HepG2 (cell line): ENCODE measurements at regions not wholly inside any gene's neighbourhood (a gene's known extent, or its start where the extent isn't known, plus 50 kb on each side); places are given as distances from the start of the nearest gene placed in this dataset.
A peak's percentile ranks its signal among the peaks of the same experiment; 100 is the strongest.

Source experiments
- JUNB ChIP-seq: sonication (generic); formaldehyde crosslinking; IDR thresholded peaks from 2 replicates; pipeline ENCODE4 v1.8.0; 2022; ENCODE audit warnings: missing genetic modification reagents, mild to moderate bottlenecking, borderline replicate concordance
- KDM1A ChIP-seq: IDR thresholded peaks from 2 replicates; pipeline ENCODE4 v1.6.1; 2016; ENCODE audit warnings: missing compliant biosample characterization
- KDM6A ChIP-seq: IDR thresholded peaks from 2 replicates; pipeline ENCODE4 v1.6.1; 2016; ENCODE audit warnings: low read depth
- NFIC ChIP-seq: IDR thresholded peaks from 2 replicates; pipeline ENCODE4 v1.6.1; 2012; ENCODE audit warnings: mild to moderate bottlenecking, low read length, inconsistent platforms
- SOX5 ChIP-seq: IDR thresholded peaks from 2 replicates; pipeline ENCODE4 v1.6.1; 2016; ENCODE audit warnings: borderline replicate concordance
- ZNF124 ChIP-seq: sonication (generic); formaldehyde crosslinking; IDR thresholded peaks from 2 replicates; pipeline ENCODE4 v1.4.0; 2020; ENCODE audit warnings: missing genetic modification reagents
- ZNF331 ChIP-seq: sonication (generic); formaldehyde crosslinking; IDR thresholded peaks from 2 replicates; pipeline ENCODE4 v1.4.0; 2020; ENCODE audit warnings: missing genetic modification reagents
- ZNF367 ChIP-seq: sonication (generic); formaldehyde crosslinking; IDR thresholded peaks from 2 replicates; pipeline ENCODE4 v1.4.0; 2020; ENCODE audit warnings: missing genetic modification reagents, borderline replicate concordance
- TF ChIP-seq, protein P1 (sequence below): sonication (generic); formaldehyde crosslinking; IDR thresholded peaks from 2 replicates; pipeline ENCODE4 v1.4.0; 2020; ENCODE audit warnings: missing genetic modification reagents
- TF ChIP-seq, protein P2 (sequence below): sonication (generic); formaldehyde crosslinking; IDR thresholded peaks from 2 replicates; pipeline ENCODE4 v1.4.0; 2020; ENCODE audit warnings: mild to moderate bottlenecking, missing genetic modification reagents, borderline replicate concordance
- TF ChIP-seq, protein P3 (sequence below): sonication (generic); formaldehyde crosslinking; IDR thresholded peaks from 2 replicates; pipeline ENCODE4 v1.5.1; 2020; ENCODE audit warnings: mild to moderate bottlenecking, missing genetic modification reagents, moderate library complexity
- TF ChIP-seq, protein P4 (sequence below): IDR thresholded peaks from 2 replicates; pipeline ENCODE4 v1.6.1; 2018; ENCODE audit warnings: missing genetic modification reagents, mild to moderate bottlenecking, missing compliant biosample characterization
- TF ChIP-seq, protein P5 (sequence below): sonication (generic); formaldehyde crosslinking; IDR thresholded peaks from 2 replicates; pipeline ENCODE4 v1.4.0; 2020; ENCODE audit warnings: mild to moderate bottlenecking, missing genetic modification reagents

DNA sequence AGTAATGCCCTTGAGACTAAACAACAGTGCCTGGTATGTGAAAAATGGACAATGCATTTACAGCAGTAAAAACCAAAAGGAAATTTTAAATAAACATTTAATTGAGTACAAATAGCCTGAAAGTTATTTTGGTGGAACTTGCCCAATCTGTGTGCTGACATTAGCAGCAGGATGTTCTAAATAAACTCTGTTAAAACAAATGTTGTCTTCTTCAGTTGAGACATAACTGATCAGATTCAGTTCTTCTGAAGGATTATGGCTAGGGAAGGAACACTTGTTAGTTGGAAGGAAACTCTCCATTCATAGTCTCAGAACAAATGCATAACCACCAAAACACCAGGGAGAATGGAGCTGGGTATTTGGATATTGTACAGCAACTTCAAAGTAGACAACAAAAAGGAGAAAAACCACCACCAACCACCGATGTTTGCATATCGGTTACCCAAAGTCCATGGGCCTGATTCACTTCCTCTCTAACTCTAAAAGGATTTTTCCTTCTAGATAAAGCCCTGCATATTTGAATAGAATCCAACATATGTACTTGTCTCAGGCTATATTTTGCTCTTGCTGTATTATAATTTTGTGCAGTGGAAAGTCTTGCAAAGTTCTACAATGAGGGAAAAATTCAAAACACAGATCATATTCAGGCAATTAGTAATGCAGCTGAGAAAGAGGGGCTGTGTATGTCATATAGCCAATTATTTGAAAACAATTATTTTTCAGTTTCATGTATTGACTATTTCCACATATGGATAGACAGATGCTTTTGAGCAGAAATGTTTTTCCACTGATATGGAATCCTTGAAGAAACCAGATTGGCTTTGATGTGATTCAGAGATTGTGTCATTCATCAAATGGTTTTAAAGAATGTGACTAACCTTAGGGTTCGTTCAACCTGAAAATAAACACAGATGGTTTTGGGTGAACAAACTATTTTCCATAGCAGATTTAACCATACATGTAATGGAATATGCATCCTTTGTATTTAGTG, 152.2 kb upstream of the BMP4 start (continued):
- TF ChIP-seq, protein P1, sequence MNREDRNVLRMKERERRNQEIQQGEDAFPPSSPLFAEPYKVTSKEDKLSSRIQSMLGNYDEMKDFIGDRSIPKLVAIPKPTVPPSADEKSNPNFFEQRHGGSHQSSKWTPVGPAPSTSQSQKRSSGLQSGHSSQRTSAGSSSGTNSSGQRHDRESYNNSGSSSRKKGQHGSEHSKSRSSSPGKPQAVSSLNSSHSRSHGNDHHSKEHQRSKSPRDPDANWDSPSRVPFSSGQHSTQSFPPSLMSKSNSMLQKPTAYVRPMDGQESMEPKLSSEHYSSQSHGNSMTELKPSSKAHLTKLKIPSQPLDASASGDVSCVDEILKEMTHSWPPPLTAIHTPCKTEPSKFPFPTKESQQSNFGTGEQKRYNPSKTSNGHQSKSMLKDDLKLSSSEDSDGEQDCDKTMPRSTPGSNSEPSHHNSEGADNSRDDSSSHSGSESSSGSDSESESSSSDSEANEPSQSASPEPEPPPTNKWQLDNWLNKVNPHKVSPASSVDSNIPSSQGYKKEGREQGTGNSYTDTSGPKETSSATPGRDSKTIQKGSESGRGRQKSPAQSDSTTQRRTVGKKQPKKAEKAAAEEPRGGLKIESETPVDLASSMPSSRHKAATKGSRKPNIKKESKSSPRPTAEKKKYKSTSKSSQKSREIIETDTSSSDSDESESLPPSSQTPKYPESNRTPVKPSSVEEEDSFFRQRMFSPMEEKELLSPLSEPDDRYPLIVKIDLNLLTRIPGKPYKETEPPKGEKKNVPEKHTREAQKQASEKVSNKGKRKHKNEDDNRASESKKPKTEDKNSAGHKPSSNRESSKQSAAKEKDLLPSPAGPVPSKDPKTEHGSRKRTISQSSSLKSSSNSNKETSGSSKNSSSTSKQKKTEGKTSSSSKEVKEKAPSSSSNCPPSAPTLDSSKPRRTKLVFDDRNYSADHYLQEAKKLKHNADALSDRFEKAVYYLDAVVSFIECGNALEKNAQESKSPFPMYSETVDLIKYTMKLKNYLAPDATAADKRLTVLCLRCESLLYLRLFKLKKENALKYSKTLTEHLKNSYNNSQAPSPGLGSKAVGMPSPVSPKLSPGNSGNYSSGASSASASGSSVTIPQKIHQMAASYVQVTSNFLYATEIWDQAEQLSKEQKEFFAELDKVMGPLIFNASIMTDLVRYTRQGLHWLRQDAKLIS (CRISPR knock-in tag), result peak; percentile 70; the same call in 1 of the 2 replicates
- TF ChIP-seq, protein P2, sequence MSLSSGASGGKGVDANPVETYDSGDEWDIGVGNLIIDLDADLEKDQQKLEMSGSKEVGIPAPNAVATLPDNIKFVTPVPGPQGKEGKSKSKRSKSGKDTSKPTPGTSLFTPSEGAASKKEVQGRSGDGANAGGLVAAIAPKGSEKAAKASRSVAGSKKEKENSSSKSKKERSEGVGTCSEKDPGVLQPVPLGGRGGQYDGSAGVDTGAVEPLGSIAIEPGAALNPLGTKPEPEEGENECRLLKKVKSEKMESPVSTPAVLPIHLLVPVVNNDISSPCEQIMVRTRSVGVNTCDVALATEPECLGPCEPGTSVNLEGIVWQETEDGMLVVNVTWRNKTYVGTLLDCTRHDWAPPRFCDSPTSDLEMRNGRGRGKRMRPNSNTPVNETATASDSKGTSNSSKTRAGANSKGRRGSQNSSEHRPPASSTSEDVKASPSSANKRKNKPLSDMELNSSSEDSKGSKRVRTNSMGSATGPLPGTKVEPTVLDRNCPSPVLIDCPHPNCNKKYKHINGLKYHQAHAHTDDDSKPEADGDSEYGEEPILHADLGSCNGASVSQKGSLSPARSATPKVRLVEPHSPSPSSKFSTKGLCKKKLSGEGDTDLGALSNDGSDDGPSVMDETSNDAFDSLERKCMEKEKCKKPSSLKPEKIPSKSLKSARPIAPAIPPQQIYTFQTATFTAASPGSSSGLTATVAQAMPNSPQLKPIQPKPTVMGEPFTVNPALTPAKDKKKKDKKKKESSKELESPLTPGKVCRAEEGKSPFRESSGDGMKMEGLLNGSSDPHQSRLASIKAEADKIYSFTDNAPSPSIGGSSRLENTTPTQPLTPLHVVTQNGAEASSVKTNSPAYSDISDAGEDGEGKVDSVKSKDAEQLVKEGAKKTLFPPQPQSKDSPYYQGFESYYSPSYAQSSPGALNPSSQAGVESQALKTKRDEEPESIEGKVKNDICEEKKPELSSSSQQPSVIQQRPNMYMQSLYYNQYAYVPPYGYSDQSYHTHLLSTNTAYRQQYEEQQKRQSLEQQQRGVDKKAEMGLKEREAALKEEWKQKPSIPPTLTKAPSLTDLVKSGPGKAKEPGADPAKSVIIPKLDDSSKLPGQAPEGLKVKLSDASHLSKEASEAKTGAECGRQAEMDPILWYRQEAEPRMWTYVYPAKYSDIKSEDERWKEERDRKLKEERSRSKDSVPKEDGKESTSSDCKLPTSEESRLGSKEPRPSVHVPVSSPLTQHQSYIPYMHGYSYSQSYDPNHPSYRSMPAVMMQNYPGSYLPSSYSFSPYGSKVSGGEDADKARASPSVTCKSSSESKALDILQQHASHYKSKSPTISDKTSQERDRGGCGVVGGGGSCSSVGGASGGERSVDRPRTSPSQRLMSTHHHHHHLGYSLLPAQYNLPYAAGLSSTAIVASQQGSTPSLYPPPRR (CRISPR knock-in tag), result peak; percentile 66; the same call in 1 of the 2 replicates
- no peak for TF ChIP-seq KDM1A (CRISPR knock-in tag)
- TF ChIP-seq, protein P3, sequence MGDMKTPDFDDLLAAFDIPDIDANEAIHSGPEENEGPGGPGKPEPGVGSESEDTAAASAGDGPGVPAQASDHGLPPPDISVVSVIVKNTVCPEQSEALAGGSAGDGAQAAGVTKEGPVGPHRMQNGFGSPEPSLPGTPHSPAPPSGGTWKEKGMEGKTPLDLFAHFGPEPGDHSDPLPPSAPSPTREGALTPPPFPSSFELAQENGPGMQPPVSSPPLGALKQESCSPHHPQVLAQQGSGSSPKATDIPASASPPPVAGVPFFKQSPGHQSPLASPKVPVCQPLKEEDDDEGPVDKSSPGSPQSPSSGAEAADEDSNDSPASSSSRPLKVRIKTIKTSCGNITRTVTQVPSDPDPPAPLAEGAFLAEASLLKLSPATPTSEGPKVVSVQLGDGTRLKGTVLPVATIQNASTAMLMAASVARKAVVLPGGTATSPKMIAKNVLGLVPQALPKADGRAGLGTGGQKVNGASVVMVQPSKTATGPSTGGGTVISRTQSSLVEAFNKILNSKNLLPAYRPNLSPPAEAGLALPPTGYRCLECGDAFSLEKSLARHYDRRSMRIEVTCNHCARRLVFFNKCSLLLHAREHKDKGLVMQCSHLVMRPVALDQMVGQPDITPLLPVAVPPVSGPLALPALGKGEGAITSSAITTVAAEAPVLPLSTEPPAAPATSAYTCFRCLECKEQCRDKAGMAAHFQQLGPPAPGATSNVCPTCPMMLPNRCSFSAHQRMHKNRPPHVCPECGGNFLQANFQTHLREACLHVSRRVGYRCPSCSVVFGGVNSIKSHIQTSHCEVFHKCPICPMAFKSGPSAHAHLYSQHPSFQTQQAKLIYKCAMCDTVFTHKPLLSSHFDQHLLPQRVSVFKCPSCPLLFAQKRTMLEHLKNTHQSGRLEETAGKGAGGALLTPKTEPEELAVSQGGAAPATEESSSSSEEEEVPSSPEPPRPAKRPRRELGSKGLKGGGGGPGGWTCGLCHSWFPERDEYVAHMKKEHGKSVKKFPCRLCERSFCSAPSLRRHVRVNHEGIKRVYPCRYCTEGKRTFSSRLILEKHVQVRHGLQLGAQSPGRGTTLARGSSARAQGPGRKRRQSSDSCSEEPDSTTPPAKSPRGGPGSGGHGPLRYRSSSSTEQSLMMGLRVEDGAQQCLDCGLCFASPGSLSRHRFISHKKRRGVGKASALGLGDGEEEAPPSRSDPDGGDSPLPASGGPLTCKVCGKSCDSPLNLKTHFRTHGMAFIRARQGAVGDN (CRISPR knock-in tag), result no peak
- TF ChIP-seq ZNF124 (CRISPR knock-in tag), result peak; percentile 37; the same call in 1 of the 2 replicates
- peak; percentile 68; the same call in 1 of the 2 replicates for TF ChIP-seq ZNF331 (CRISPR knock-in tag)
- peak; percentile 82 for TF ChIP-seq SOX5 (CRISPR knock-in tag)
- TF ChIP-seq ZNF367 (CRISPR knock-in tag), result no peak
- TF ChIP-seq, protein P4, sequence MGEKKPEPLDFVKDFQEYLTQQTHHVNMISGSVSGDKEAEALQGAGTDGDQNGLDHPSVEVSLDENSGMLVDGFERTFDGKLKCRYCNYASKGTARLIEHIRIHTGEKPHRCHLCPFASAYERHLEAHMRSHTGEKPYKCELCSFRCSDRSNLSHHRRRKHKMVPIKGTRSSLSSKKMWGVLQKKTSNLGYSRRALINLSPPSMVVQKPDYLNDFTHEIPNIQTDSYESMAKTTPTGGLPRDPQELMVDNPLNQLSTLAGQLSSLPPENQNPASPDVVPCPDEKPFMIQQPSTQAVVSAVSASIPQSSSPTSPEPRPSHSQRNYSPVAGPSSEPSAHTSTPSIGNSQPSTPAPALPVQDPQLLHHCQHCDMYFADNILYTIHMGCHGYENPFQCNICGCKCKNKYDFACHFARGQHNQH (CRISPR knock-in tag), result peak; percentile 74; the same call in 1 of the 2 replicates
- TF ChIP-seq KDM6A (CRISPR knock-in tag), result peak; percentile 51; the same call in 1 of the 2 replicates
- TF ChIP-seq NFIC, result peak; percentile 93
- 0 out of 2 replicates have a peak, but pooled peaks have one; percentile 49 for TF ChIP-seq JUNB (CRISPR knock-in tag)
- TF ChIP-seq, protein P5, sequence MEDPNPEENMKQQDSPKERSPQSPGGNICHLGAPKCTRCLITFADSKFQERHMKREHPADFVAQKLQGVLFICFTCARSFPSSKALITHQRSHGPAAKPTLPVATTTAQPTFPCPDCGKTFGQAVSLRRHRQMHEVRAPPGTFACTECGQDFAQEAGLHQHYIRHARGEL (CRISPR knock-in tag), result no peak
